Mesodermal cell (in vitro differentiated cells): ENCODE measurements at regions not wholly inside any gene's neighbourhood (a gene's known extent, or its start where the extent isn't known, plus 50 kb on each side); places are given as distances from the start of the nearest gene placed in this dataset.
"Not testable (repeated sequence)": the region's sequence is repeated elsewhere in the genome, so short reads cannot be mapped to it uniquely, and the experiment has no call there.

ENCODE experiments used
- H3K27ac ChIP-seq: 2 replicates; pipeline ENCODE4 v1.7.0; 2013; ENCODE audit warnings: mild to moderate bottlenecking, low read depth, low read length, moderate library complexity; ENCODE audit not compliant: severe bottlenecking
- H3K36me3 ChIP-seq: 2 replicates; pipeline ENCODE4 v1.7.1; 2013; ENCODE audit warnings: mild to moderate bottlenecking, low read length, moderate library complexity; ENCODE audit not compliant: control insufficient read depth, insufficient read depth
- H3K4me1 ChIP-seq: one replicate; pipeline ENCODE4 v1.7.1; 2013; ENCODE audit warnings: mild to moderate bottlenecking, low read length; ENCODE audit not compliant: insufficient read depth, control insufficient read depth, poor library complexity, severe bottlenecking
- H3K4me3 ChIP-seq: 2 replicates; pipeline ENCODE4 v1.7.0; 2013; ENCODE audit warnings: low read length, control low read depth, mild to moderate bottlenecking; ENCODE audit not compliant: insufficient read depth, poor library complexity, severe bottlenecking; ENCODE audit errors: extremely low read depth
- H3K9me3 ChIP-seq: 2 replicates; pipeline ENCODE4 v1.7.1; 2013; ENCODE audit warnings: mild to moderate bottlenecking, low read length, moderate library complexity; ENCODE audit not compliant: control insufficient read depth
- WGBS, 2 experiments: methylation state at CpG; one replicate each; pipeline ENCODE4 v1.1.5; 2013; ENCODE audit warnings: missing lambda C conversion rate in 2 of 2; ENCODE audit not compliant: insufficient coverage in 2 of 2; 5-methylcytosine and 5-hydroxymethylcytosine counted together

DNA sequence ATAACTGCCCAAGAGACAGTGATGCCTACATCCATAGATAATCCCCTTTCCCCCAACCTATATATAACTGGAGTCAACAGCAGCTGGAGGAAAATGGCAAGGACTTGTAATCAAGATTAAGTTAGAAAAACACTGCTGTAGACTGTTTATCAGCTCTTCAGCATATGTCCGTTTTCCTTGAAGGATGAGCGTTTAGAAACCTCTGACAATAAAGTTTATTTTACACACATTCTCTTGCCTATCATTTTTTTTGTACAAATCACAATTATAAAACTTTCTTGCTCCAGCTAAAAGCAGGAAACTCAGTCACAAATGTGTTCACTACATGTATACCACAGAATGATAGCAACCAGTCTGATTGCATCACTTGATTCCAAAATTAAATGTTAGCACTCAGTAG is 50.8 kb downstream of the PPIAL4G start:
- not testable (repeated sequence) for H3K4me1 ChIP-seq, H3K36me3 ChIP-seq, H3K9me3 ChIP-seq, H3K4me3 ChIP-seq, H3K27ac ChIP-seq
- WGBS, 2 experiments = 84% methylated on average over 2 of the region's 2 CpGs; no CpG with 5 or more reads in 1 of the 2 experiments

DNA sequence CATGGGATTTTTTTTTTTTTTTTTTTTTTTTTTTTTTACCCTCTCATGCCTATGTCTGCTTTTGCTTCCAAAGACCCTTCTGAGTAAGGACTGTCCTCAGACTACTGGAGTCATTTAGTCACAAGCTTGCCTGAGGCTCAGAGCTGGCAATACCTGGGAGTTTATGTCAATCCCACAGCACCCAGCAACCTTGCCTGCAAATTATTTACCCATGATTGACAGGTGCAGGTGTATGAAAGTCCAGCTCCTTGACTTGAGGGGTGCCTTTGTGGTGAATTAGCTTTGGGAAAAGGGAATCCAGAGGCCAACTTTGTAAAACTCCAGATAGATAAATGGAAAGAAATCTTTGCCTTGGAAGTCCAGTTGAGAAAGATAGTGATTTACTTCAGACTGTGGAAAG is 53.2 kb downstream of the PPIAL4G start:
- not testable (repeated sequence) for H3K36me3 ChIP-seq, H3K4me1 ChIP-seq, H3K27ac ChIP-seq, H3K9me3 ChIP-seq, H3K4me3 ChIP-seq

DNA sequence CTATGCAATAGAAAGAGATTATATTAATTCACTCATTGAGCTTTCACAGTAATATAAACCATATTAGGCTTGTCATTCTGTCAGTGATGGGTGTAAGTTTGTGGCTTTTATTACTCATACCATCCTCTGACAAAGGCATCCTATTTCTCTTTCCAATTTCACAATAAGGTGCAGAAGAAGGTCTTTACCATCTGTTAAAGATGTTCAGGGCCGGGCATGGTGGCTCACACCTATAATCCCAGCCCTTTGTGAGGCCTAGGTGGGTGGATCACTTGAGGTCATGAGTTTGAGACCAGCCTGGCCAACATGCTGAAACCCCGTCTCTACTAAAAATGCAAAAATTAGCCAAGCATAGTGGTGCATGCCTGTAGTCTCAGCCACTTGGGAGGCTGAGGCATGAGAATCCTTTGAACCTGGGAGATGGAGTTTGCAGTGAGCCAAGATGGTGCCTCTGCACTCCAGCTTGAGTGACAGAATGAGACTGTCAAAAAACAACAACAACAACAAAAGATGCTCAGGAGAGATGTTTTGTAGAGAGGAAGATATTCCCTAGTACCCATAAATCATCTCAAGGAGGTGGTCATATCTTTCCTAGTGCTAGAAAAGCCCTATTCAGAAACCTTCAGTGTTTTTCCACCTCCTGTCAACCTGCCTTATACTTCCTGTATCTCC is 56.0 kb downstream of the PPIAL4G start:
- H3K9me3 ChIP-seq, H3K4me3 ChIP-seq, H3K27ac ChIP-seq, H3K4me1 ChIP-seq, H3K36me3 ChIP-seq: not testable (repeated sequence)
- 100% methylated on average over 1 to 2 of the region's 2 CpGs for WGBS, 2 experiments

DNA sequence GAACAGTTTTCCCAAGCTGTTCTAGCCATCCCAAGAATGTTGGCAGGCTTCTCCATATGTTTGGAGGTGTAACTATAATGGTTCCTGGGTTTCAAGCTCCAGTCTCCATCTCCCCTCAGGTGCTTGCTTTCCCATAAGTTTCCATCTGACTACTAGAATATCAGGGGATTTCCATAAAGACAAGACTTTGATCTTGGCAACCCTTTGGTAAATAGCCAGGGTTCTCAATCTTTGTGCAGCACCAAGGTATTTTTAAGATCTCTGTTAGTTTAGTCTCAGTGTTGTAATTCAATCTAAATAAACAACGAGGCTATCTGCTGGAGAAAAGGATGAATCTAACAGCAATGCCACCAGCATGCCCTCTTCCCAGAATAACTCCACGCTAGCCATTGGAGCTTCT is 56.7 kb downstream of the PPIAL4G start:
- not testable (repeated sequence) for H3K27ac ChIP-seq, H3K9me3 ChIP-seq, H3K4me1 ChIP-seq, H3K4me3 ChIP-seq, H3K36me3 ChIP-seq
- WGBS, 2 experiments = no CpG with 5 or more reads among the region's 2 CpGs

DNA sequence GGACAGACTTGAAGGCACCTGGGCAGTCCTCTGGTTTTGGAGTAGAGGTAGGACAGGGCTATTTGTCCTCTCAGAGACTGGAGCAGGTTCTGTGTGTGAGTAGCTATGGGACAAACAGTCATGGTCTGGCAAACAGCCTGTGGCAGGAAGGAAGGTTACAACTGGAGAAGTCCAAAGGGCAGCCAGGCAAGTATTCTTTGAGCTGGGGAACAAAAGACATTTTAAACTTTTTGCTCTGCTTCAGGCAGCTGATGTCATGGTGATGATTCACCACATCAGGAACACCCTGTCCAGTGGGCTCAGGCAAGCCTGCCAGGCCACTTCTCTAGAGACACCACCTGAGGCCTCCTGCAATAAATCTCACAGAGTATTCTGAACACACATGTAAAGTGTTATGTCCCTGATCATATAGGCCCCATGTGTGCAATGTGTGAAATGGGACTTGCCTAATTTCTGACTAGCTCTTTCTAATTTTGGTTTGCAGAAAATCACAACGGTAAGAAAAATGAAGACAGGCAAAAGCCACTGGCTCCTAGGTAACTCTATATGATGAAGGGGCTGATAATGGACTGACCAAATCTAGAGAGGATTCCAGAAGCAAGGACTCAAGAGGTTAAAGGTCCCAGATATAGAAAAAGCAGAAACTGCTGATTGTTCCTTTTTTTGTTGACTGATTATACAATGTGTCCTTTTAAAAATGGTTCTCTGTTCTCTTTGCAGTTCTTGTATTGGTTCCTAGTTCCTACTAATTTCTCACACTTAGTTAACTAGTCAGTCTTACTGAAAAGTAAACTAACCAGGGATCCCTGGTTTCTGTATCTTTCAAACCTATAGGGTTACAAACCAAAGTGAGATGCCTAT is 58.7 kb downstream of the PPIAL4G start:
- not testable (repeated sequence) for H3K27ac ChIP-seq
- no CpG with 5 or more reads among the region's 1 CpG for WGBS, 2 experiments

DNA sequence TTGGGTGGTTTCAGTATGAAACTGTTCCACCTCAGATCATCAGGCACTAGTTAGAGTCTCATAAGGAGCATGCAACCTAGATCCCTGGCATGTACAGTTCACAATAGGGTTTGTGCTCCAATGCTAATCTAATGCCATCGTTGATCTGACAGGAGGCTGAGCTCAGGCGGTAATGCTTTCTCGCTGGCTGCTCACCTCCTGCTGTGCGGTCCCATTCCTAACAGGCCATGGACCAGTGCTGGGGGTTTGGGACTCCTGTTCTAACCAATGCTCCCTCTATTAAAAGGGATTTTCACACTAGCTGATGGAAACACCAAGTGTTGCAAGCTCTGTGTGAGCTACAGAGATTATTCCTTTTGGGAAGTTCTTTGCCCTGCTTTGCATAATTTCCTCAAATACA is 60.2 kb downstream of the PPIAL4G start:
- not testable (repeated sequence) for H3K9me3 ChIP-seq, H3K36me3 ChIP-seq, H3K4me3 ChIP-seq, H3K4me1 ChIP-seq, H3K27ac ChIP-seq
- WGBS, 2 experiments = 86 to 100% methylated on average over 1 to 2 of the region's 4 CpGs

More for the DNA sequence above, 58.7 kb downstream of the PPIAL4G start:
- H3K4me1 ChIP-seq, H3K36me3 ChIP-seq, H3K9me3 ChIP-seq, H3K4me3 ChIP-seq: not testable (repeated sequence)

DNA sequence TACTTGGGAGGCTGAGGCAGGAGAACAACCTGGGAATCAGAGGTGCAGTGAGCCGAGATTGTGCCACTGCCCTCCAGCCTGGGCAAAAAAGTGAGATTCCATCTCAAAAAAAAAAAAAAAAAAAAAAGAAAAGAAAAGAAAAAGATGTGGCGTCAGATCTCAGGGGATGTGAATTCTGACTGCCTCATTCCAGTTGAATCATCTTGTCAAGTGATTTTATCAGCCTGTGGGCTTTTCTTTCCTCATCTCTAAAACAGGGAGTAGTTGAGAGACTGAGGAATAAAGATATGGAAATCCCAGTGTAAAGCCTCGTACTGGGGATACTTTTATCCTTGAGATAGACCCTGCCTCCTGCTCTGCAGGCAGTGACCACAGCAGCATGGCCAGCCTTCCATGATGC is 65.9 kb downstream of the PPIAL4G start:
- WGBS, 2 experiments = no CpG with 5 or more reads among the region's 3 CpGs
- H3K4me1 ChIP-seq, H3K9me3 ChIP-seq, H3K36me3 ChIP-seq, H3K4me3 ChIP-seq, H3K27ac ChIP-seq: not testable (repeated sequence)

DNA sequence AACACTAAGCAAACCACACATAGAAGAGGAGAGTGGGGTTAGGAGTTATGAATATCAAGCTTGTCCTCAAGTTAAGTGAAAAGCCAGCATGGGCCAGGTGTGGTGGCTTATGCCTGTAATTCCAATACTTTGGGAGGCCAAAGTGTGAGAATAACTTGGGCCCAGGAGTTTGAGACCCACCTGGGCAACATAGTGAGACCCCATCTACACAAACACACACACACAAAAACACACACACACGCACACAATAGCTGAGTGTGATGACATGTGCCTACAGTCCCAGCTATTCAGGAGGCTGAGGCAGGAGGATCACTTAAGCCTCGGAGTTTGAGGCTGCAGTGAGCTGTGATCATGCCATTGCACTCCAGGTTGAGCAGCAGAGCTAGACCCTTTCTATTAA is 69.7 kb downstream of the PPIAL4G start:
- not testable (repeated sequence) for H3K27ac ChIP-seq, H3K36me3 ChIP-seq, H3K4me3 ChIP-seq, H3K4me1 ChIP-seq, H3K9me3 ChIP-seq
- 100% methylated on average over 1 of the region's 2 CpGs; no CpG with 5 or more reads in 1 of the 2 experiments for WGBS, 2 experiments

DNA sequence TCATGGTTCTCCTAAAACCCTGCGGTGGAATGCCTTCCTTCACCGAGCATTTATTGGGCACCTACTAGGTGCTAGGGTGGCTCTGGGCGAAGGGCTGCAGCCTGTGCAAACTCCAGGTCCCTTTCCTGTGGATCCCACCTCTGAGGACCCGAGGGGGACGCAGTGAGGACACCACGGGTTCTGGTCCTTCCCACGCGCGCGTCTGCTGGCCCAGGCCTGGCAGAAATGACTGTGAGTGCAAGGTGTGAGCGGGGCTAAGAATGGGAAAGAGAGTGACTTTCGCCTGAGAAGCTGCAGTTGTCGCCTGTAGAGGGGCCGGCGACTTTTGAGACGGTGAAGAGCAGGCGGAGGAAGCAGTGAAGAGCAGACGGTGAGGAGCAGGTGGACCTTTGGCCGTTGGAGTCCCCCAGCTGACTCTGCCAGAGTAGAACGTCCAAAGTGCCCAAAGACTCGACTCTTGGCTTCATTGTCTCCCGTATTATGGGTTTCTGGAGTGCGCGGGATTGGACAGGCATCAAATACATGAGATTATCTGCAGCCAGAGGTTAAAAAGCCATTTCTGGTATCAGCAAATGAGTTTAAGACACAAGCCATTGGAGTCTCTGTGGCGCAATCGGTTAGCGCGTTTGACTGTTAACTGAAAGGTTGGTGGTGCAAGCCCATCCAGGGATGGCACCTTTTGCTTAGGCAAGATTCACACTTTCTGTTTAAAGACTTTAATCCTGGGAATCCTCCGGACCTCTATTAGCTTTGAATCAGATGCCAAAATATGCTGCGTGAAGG is 78.1 kb downstream of the PPIAL4G start:
- not testable (repeated sequence) for H3K36me3 ChIP-seq, H3K27ac ChIP-seq, H3K9me3 ChIP-seq, H3K4me3 ChIP-seq, H3K4me1 ChIP-seq
- 96 to 98% methylated on average over 18 to 23 of the region's 30 CpGs for WGBS, 2 experiments

DNA sequence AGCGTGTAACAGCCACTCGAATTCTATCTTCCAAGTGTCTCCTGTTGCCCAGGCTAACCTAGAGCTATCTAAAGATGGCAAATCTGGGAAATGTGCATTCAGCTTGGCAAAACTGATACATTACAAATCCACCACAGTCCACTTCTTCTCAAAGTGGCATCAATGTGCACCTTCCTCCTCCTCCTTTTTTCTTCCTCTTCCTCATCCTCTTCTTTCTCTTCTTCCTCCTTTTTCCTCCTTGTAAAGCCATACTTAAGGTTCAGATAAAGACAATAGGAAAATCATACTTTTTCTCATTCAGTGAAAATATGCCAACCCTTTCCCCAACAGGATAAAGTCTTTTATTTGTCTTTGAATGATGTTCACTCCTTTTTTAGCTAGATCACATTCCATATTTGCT is 79.2 kb downstream of the PPIAL4G start:
- H3K36me3 ChIP-seq, H3K9me3 ChIP-seq, H3K4me3 ChIP-seq, H3K4me1 ChIP-seq, H3K27ac ChIP-seq: not testable (repeated sequence)
- WGBS, 2 experiments = no CpG with 5 or more reads among the region's 2 CpGs

DNA sequence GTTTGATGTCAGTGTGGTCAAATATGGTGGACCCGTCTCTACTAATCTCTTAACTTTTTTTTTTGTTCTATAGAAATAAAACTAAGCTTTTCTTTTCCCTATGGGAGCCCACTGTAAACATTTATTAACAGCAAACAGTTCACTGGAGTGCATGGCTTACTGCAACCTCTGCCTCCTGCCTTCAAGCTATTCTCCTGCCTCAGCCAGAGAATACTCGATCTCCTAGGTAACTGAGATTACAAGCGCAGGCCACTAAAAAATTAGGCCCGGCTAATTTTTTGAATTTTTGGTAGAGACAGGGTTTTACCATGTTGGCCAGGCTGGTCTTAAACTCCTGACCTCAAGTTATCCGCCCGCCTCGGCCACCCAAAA is 80.0 kb downstream of the PPIAL4G start:
- not testable (repeated sequence) for H3K4me1 ChIP-seq, H3K36me3 ChIP-seq, H3K9me3 ChIP-seq, H3K27ac ChIP-seq
- no CpG with 5 or more reads among the region's 7 CpGs for WGBS, 2 experiments
- H3K4me3 ChIP-seq = peak overlapping the region; percentile 49
